ENCODE measurements at regions not wholly inside any gene's neighbourhood (a gene's known extent, or its start where the extent isn't known, plus 50 kb on each side); places are given as distances from the start of the nearest gene placed in this dataset.

DNA sequence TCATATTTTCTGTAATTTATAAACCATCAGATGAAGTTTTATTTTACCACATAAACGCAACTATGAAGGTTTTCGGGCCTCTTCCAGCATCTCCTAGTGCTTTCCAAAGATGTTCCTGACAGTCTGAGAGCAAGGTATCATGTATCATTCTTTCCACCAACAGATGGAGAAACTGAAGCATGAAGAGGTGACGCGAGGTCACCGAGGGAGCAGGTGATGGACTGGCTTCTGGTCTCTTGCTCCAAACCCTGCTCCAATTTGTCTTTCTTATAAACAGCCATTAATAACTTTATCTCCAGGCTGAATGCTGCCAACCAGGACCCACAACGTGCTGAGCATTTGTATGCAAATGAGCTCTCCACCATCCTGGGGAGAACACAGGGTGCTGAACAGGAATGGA lies 86.3 kb upstream of the MAML3 start (continued):
- no peak for TF ChIP-seq EZH2 (IDR thresholded peaks at IDR 0.05)
- TF ChIP-seq, protein P1, sequence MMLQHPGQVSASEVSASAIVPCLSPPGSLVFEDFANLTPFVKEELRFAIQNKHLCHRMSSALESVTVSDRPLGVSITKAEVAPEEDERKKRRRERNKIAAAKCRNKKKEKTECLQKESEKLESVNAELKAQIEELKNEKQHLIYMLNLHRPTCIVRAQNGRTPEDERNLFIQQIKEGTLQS (IDR thresholded peaks at IDR 0.05), result no peak

DNA sequence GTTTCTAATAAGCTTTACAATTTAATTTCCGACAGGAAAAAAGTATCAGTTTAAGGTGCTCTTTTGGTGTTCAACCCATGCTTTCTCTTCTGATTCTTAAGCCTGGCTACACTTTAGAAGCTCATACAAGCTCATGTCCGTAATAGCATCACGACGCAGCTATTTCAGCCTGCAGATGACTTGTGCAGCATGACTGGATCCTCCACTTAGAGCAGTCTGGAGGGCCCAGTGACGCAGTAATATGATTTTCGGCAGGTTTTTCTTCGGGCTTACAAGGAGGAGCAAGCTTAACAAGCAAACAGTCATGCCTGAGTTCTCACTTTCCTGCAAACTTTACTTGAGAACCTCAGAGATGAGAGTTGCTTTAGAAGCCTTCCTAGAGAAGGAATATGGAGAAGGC lies 85.3 kb upstream of the MAML3 start:
- POLR2A ChIA-PET, result no interaction called here
- no peak overlapping the region for H3K4me2 ChIP-seq (ENCODE audit: low read length)
- TF ChIP-seq CEBPB (IDR thresholded peaks at IDR 0.05; ENCODE audit: low read depth) (no peak), POLR2A (IDR thresholded peaks at IDR 0.05; ENCODE audit: borderline replicate concordance, extremely low read depth, insufficient read depth, insufficient read length) (no peak), YY1 (IDR thresholded peaks at IDR 0.05; ENCODE audit: extremely low read depth, insufficient replicate concordance, low read depth, low read length) (no peak), SP1 (IDR thresholded peaks at IDR 0.05; ENCODE audit: low read depth) (no peak), FOSL1 (IDR thresholded peaks at IDR 0.05; ENCODE audit: low read depth) (no peak), ZNF274 (IDR thresholded peaks at IDR 0.05; ENCODE audit: low read depth, low read length) (no peak), SIN3A (IDR thresholded peaks at IDR 0.05; ENCODE audit: low read depth) (no peak), ELF1 (IDR thresholded peaks at IDR 0.05; ENCODE audit: borderline replicate concordance, low read depth) (no peak), ZFX (IDR thresholded peaks at IDR 0.05) (no peak), EGR1 (IDR thresholded peaks at IDR 0.05; ENCODE audit: low read depth) (no peak), JUND (IDR thresholded peaks at IDR 0.05) (no peak), EZH2phosphoT487 (IDR thresholded peaks at IDR 0.05; ENCODE audit: borderline replicate concordance) (no peak)
- TF ChIP-seq, protein P2, sequence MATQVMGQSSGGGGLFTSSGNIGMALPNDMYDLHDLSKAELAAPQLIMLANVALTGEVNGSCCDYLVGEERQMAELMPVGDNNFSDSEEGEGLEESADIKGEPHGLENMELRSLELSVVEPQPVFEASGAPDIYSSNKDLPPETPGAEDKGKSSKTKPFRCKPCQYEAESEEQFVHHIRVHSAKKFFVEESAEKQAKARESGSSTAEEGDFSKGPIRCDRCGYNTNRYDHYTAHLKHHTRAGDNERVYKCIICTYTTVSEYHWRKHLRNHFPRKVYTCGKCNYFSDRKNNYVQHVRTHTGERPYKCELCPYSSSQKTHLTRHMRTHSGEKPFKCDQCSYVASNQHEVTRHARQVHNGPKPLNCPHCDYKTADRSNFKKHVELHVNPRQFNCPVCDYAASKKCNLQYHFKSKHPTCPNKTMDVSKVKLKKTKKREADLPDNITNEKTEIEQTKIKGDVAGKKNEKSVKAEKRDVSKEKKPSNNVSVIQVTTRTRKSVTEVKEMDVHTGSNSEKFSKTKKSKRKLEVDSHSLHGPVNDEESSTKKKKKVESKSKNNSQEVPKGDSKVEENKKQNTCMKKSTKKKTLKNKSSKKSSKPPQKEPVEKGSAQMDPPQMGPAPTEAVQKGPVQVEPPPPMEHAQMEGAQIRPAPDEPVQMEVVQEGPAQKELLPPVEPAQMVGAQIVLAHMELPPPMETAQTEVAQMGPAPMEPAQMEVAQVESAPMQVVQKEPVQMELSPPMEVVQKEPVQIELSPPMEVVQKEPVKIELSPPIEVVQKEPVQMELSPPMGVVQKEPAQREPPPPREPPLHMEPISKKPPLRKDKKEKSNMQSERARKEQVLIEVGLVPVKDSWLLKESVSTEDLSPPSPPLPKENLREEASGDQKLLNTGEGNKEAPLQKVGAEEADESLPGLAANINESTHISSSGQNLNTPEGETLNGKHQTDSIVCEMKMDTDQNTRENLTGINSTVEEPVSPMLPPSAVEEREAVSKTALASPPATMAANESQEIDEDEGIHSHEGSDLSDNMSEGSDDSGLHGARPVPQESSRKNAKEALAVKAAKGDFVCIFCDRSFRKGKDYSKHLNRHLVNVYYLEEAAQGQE (IDR thresholded peaks at IDR 0.05; ENCODE audit: low read depth), result no peak
- TF ChIP-seq, protein P3, sequence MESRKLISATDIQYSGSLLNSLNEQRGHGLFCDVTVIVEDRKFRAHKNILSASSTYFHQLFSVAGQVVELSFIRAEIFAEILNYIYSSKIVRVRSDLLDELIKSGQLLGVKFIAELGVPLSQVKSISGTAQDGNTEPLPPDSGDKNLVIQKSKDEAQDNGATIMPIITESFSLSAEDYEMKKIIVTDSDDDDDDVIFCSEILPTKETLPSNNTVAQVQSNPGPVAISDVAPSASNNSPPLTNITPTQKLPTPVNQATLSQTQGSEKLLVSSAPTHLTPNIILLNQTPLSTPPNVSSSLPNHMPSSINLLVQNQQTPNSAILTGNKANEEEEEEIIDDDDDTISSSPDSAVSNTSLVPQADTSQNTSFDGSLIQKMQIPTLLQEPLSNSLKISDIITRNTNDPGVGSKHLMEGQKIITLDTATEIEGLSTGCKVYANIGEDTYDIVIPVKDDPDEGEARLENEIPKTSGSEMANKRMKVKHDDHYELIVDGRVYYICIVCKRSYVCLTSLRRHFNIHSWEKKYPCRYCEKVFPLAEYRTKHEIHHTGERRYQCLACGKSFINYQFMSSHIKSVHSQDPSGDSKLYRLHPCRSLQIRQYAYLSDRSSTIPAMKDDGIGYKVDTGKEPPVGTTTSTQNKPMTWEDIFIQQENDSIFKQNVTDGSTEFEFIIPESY (IDR thresholded peaks at IDR 0.05; ENCODE audit: extremely low read depth, insufficient replicate concordance, low read length), result no peak
- TF ChIP-seq, protein P4, sequence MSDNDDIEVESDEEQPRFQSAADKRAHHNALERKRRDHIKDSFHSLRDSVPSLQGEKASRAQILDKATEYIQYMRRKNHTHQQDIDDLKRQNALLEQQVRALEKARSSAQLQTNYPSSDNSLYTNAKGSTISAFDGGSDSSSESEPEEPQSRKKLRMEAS (IDR thresholded peaks at IDR 0.05), result no peak
- CTCF ChIA-PET, result interaction anchor here (0.8 to 0.9 kb wide), 2 partner anchors 14 to 582 kb away, joined by 3 to 5 read pairs; no protein-coding TSS in a partner anchor
- RAD21 ChIA-PET (ENCODE audit: low non-redundant PET in 1 of 2, low total read pairs in 2 of 2, uncharacterized antibody in 2 of 2, unreplicated experiment in 2 of 2), result no interaction called here
- H3K9me3 ChIP-seq (ENCODE audit: control insufficient read depth in 1 of 2, insufficient read depth in 1 of 2, low read depth in 1 of 2, low read length in 2 of 2), result no peaks in the 10 kb centered on the region
- no peaks in the 10 kb centered on the region for H4K20me1 ChIP-seq (ENCODE audit: insufficient read depth)
- peaks cover 0 to 4% of the 10 kb centered on the region in 2 experiments; a peak in 1 of 4 replicates for H3K4me1 ChIP-seq (ENCODE audit: control insufficient read depth in 1 of 2, insufficient read depth in 2 of 2, low read length in 2 of 2)
- no peaks in the 10 kb centered on the region for H3K79me2 ChIP-seq (ENCODE audit: insufficient read depth, low read length)
- H3K9me2 ChIP-seq (ENCODE audit: insufficient read depth), result no peaks in the 10 kb centered on the region
- H3K9ac ChIP-seq (ENCODE audit: low read length), result no peak overlapping the region
- BruUV-seq (replicated peaks), result no TSS peak
- DNase-seq (ENCODE audit: low read depth, low spot score), result no peak
- intact Hi-C loops (cut with micrococcal nuclease), result no loop called here
- H2AFZ ChIP-seq (ENCODE audit: low read depth, low read length, poor library complexity, severe bottlenecking), result no peak overlapping the region
- no peak for ATAC-seq
- no peaks in the 10 kb centered on the region for H3K27me3 ChIP-seq (ENCODE audit: insufficient read depth, low read length)
- H3K27ac ChIP-seq (ENCODE audit: low read depth, low read length), result no peak overlapping the region
- no peak overlapping the region for H3K4me3 ChIP-seq (replicated peaks in 1 of 2; ENCODE audit: low read depth in 1 of 2, low read length in 2 of 2)
- H3K36me3 ChIP-seq (ENCODE audit: control insufficient read depth in 1 of 2, insufficient read depth in 2 of 2, low read length in 2 of 2), result no peaks in the 10 kb centered on the region

Data from HCT116 (cell line).